ENCODE measurements at regions not wholly inside any gene's neighbourhood (a gene's known extent, or its start where the extent isn't known, plus 50 kb on each side); places are given as distances from the start of the nearest gene placed in this dataset.

GRCh38 chr6:82651845-82652335, 288.3 kb downstream of the TPBG start:
- TF ChIP-seq CTCF (IDR thresholded peaks at IDR 0.05) (no peak), POLR2A (IDR thresholded peaks at IDR 0.05) (no peak)
